Right lobe of liver (tissue), 4 donors: ENCODE measurements at regions not wholly inside any gene's neighbourhood (a gene's known extent, or its start where the extent isn't known, plus 50 kb on each side); places are given as distances from the start of the nearest gene placed in this dataset.

Experiments
- POLR2A ChIP-seq: fragments of 450-650 bp; IDR thresholded peaks from one replicate; pipeline ENCODE4 v1.6.1; 2017; ENCODE audit warnings: antibody characterized with exemption, mild to moderate bottlenecking
- TF ChIP-seq, protein P1 (sequence below), 4 donors: fragments of 200-600 bp in 3 of 4; fragments of 450-650 bp in 1 of 4; IDR thresholded peaks; one replicate each; pipeline versions ENCODE4 v1.5.1 to v1.8.0; 2016 to 2022; ENCODE audit warnings: antibody characterized with exemption in 4 of 4, mild to moderate bottlenecking in 2 of 4
- donor health status: DM: no; HTN: no; CAD: no.
- donor health status: DM: no; HTN: no; CAD: no.
- donor health status: DM: no; HTN: yes; CAD: no.

DNA sequence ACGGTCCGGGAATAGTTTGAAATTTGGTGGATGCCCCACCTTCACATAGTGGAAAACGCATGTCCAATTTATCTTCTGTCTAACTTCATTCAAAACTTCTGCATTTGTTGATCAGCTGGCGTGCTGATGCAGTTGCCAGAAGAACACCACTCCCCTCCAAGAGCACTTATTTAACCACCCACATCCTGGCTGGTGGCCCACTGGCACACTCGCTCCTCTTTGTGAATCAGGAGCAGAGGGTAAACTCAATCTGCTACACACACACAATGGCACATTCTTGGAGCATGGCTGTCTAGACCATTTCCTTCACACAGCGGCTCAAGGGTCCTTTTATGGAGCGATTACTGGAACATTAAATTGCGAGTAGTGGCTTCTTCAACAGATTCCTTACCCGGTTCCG is 55.1 kb upstream of the CEP162 start:
- TF ChIP-seq, protein P1, sequence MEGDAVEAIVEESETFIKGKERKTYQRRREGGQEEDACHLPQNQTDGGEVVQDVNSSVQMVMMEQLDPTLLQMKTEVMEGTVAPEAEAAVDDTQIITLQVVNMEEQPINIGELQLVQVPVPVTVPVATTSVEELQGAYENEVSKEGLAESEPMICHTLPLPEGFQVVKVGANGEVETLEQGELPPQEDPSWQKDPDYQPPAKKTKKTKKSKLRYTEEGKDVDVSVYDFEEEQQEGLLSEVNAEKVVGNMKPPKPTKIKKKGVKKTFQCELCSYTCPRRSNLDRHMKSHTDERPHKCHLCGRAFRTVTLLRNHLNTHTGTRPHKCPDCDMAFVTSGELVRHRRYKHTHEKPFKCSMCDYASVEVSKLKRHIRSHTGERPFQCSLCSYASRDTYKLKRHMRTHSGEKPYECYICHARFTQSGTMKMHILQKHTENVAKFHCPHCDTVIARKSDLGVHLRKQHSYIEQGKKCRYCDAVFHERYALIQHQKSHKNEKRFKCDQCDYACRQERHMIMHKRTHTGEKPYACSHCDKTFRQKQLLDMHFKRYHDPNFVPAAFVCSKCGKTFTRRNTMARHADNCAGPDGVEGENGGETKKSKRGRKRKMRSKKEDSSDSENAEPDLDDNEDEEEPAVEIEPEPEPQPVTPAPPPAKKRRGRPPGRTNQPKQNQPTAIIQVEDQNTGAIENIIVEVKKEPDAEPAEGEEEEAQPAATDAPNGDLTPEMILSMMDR (IDR thresholded peaks at IDR 0.05): no peak
- TF ChIP-seq POLR2A: no peak
